GM18507 (cell line): ENCODE measurements at regions not wholly inside any gene's neighbourhood (a gene's known extent, or its start where the extent isn't known, plus 50 kb on each side); places are given as distances from the start of the nearest gene placed in this dataset.
A peak's percentile ranks its signal among the peaks of the same experiment; 100 is the strongest.

Experiments
- DNase-seq: peaks from one replicate; pipeline ENCODE4 v3.0.0; 2011; ENCODE audit warnings: low read depth; ENCODE audit not compliant: insufficient read length; ENCODE audit errors: extremely low spot score
- FAIRE-seq: peaks from 2 replicates; lab custom pipeline; 2011; peaks lifted over from hg19 to GRCh38; lab: Jason Lieb, UNC

DNA sequence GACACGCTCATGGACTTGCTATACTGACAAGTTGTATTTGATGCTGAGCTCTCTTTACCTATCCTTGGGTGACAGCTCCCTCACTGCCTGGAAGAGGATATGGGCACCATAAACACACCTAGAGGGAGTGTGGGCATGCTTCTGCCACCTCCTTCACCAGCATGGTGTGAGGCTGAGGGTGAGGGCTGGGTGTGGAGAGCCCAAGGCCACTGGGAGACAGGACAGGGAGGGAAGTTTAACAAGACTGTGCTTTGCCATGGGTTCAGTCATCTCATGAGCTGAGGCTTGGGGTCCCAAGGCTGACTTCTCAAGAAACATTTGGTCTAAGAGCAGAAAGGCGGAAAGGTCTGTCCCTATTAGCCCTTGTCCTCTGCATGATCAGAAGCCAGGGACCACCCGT is 93.6 kb upstream of the ANKRD55 start:
- FAIRE-seq (no peak), DNase-seq (no peak)

GRCh38 chr5:56326116-56326515 is 93.0 kb upstream of the ANKRD55 start:
- DNase-seq = no peak
- FAIRE-seq = no peak

GRCh38 chr5:56325039-56325438 is 91.9 kb upstream of the ANKRD55 start:
- no peak for FAIRE-seq
- no peak for DNase-seq

GRCh38 chr5:56323505-56323904 is 90.4 kb upstream of the ANKRD55 start:
- DNase-seq (no peak), FAIRE-seq (no peak)

GRCh38 chr5:56322592-56322991 is 89.5 kb upstream of the ANKRD55 start:
- FAIRE-seq = no peak
- no peak for DNase-seq

DNA sequence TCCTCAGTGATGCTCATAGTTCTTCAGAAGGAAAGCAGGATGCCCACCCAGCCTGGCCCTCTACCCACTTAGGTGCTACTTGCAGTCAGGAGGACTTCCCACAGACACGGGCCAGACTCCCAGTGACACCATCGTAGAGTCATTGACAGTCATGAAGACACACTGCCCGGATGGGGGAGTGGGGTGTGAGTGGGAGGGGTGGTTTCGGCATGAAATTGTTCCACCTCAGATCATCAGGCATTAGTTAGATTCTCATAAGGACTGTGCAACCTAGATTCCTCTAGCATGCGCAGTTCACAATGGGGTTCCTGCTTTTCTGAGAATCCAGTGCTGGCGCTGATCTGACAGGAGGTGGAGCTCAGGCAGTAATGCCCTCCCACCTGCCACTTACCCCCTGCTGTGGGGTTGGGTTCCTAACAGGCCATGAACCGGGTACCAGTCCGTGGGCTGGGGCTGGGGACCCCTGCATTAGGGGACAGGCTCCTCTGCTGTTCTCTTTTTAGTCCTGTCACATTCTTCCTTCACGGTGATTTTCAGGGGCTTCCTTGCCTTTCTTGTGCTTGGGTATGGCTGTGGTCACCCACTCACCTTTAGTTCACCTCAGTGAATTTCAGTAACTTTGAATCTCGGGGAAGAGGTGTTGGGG is 88.2 kb upstream of the ANKRD55 start:
- DNase-seq = no peak
- no peak for FAIRE-seq

- DNase-seq (no peak), FAIRE-seq (no peak)
Observed at GRCh38 chr5:56320686-56321085, 87.6 kb upstream of the ANKRD55 start.

GRCh38 chr5:56319526-56320181 is 86.5 kb upstream of the ANKRD55 start:
- no peak for FAIRE-seq

GRCh38 chr5:56317923-56318561 is 84.9 kb upstream of the ANKRD55 start:
- FAIRE-seq (peak; percentile 75), DNase-seq (no peak)

More at GRCh38 chr5:56319526-56320181, 86.5 kb upstream of the ANKRD55 start:
- no peak for DNase-seq

DNA sequence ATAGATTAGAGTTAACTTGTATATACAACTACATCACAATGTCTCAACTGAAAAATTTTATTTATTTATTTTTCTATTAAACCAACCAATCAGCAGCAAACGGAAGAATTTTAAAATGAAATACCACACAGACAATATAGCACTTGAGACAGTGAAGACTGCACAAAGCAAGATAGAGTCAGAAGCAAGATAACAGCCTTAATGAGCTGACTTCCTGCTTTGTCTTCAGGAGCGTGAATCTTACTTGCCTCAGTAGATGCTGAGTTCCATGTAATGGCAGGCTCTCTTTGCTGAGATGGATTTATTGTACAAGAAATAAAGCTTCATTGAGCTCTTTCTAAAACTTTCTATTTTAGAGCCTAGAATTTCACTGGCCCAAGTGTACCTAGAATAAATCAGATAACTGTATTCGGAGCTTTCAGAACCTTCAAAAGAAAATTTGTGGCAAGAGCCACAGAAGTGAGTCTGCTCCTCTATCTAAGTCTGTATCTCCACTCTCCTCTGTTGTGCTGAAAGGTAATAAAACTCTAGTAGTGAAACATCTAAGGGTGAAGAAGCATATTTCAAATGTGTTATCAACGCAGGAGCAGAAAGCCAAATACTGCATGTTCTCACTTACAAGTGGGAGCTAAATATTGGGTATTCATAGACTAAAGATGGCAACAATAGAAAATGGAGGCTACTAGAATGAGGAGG is 83.3 kb upstream of the ANKRD55 start:
- DNase-seq (no peak), FAIRE-seq (no peak)

GRCh38 chr5:56314529-56314928 is 81.4 kb upstream of the ANKRD55 start:
- FAIRE-seq = peak; percentile 66
- DNase-seq = peak; percentile 25

GRCh38 chr5:56313596-56313995 is 80.5 kb upstream of the ANKRD55 start:
- DNase-seq (no peak), FAIRE-seq (no peak)

GRCh38 chr5:56313004-56313531 is 79.9 kb upstream of the ANKRD55 start:
- DNase-seq = no peak
- FAIRE-seq = no peak

GRCh38 chr5:56311306-56311905 is 78.3 kb upstream of the ANKRD55 start:
- no peak for FAIRE-seq
- no peak for DNase-seq

DNA sequence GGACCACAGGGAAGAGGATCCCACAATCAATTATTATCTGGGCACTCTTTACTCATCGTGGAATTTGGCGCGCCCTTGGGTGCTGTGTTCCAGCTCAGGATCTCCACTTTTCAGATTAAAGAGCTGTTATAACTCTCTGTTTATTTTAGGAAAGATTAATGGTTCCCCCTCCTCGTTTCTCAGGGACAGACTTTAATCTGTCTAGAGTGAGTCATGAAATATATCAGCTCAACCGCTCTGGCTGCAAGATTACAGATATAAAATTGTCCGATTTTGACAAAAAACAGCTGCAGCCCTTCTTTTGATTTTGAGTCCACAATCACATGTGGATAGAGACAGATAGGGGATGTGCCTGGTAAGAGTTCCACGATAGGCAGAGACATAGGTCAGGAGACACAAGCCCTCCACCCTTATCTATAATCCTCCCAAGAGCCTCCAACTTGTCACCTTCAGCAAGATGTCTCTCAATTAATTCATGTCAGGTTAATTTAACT is 77.6 kb upstream of the ANKRD55 start:
- no peak for FAIRE-seq
- no peak for DNase-seq

GRCh38 chr5:56309262-56309826 is 76.2 kb upstream of the ANKRD55 start:
- DNase-seq = no peak
- FAIRE-seq = no peak

- FAIRE-seq = no peak
- DNase-seq = no peak
Observed at GRCh38 chr5:56307714-56308333, 74.7 kb upstream of the ANKRD55 start.

- FAIRE-seq (no peak), DNase-seq (no peak)
Observed at GRCh38 chr5:56306433-56307150, 73.5 kb upstream of the ANKRD55 start.
